Brain microvascular endothelial cell (primary cell): ENCODE measurements at regions not wholly inside any gene's neighbourhood (a gene's known extent, or its start where the extent isn't known, plus 50 kb on each side); places are given as distances from the start of the nearest gene placed in this dataset.
"Not testable (repeated sequence)": the region's sequence is repeated elsewhere in the genome, so short reads cannot be mapped to it uniquely, and the experiment has no call there.

Experiments used
- DNase-seq: peaks from one replicate; pipeline ENCODE4 v3.0.0-alpha.2; 2020
- H3K27ac ChIP-seq: fragments of 250-450 bp; sonication (Bioruptor Pico); 2 replicates; pipeline ENCODE4 v1.5.1; 2020; ENCODE audit warnings: mild to moderate bottlenecking, moderate library complexity
- H3K27me3 ChIP-seq: fragments of 250-450 bp; sonication (Bioruptor Pico); replicated peaks from 2 replicates; pipeline ENCODE4 v1.5.1; 2020; ENCODE audit warnings: mild to moderate bottlenecking
- H3K36me3 ChIP-seq: fragments of 250-450 bp; sonication (Bioruptor Pico); replicated peaks from 2 replicates; pipeline ENCODE4 v1.5.1; 2020; ENCODE audit warnings: mild to moderate bottlenecking
- H3K4me3 ChIP-seq: 2 replicates; pipeline ENCODE4 v1.5.1; 2011; ENCODE audit warnings: low read depth, mild to moderate bottlenecking, control low read depth, low read length, moderate library complexity
- CTCF ChIP-seq: IDR thresholded peaks from 2 replicates; pipeline ENCODE4 v1.5.1; 2011; ENCODE audit warnings: low read depth, mild to moderate bottlenecking, moderate library complexity, low read length, control low read depth, inconsistent platforms; ENCODE audit errors: missing control alignments
- in situ Hi-C: cut with HindIII; loops from 2 replicates; pipeline ENCODE4 v1.10.0; 2017; ENCODE audit warnings: low sequenced_read_pairs, low pct_ligation_motif_present

DNA sequence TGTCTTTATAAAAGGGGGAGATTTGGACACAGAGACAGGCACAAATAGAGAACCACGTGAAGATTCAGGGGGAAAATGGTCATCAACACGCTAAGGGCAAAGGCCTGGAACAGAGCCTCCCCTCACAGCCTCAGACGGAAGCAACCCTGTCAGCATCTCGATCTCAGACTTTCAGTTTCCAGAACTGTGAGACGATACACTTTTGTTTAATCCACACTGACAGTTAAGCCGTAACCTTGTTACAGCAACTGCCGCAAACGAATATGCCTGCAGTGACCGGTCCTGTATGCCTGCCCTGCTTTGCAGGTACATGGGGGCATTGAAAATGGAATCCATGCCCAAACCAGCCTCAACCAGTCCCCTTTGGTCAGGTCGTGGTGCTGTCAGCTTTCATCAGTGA, 139.5 kb downstream of the ATPSCKMT start:
- Histone ChIP-seq H3K4me3 (no peak overlapping the region), H3K36me3 (no peaks in the 10 kb centered on the region), H3K27me3 (no peaks in the 10 kb centered on the region), H3K27ac (no peak overlapping the region)
- no peak for DNase-seq
- in situ Hi-C loops = no loop called here
- no peak for TF ChIP-seq CTCF

DNA sequence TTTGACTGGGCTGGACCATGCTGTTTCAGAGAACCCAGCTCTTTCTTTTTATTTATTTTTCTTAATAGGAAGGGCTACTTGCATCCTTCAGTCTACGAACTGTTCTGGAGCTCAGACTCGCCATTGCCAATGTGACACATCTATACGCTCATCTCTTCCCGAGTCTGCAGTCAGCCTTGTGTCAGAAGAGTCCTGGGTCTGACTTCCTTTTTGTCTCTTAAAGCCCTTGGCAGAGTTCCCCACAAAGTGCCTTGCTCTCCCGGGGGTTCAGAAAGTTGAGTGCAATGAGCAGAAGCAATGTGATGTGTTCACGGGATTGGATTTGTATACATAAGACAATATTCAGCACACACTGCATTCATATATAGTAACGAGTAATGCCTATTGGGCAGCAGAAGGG, 140.4 kb downstream of the ATPSCKMT start:
- Histone ChIP-seq H3K36me3 (no peaks in the 10 kb centered on the region), H3K27ac (no peak overlapping the region), H3K4me3 (no peak overlapping the region), H3K27me3 (no peaks in the 10 kb centered on the region)
- DNase-seq = no peak
- in situ Hi-C loops = no loop called here
- TF ChIP-seq CTCF = no peak

DNA sequence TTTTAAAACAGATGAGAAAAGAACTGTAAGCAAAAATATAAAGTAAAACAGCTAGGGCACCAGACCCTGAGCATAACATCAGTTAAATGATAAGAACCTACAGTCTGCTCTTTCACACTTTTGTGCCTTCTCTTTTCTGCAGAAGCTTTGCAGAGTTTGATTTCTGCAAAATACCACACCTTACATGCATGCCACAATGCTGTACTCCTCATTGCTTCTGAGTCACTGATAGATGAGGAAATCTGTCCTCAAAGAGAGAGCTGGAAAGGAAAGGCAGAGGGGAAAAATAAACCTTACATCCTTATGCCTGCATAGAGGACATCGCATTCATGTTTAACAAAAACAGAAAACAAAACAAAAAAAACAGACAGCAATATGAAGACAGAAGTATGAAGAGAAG, 142.9 kb downstream of the ATPSCKMT start:
- in situ Hi-C loops = no loop called here
- no peak overlapping the region for H3K27ac ChIP-seq
- no peaks in the 10 kb centered on the region for H3K36me3 ChIP-seq
- H3K4me3 ChIP-seq = no peak overlapping the region
- no peaks in the 10 kb centered on the region for H3K27me3 ChIP-seq
- DNase-seq = no peak
- no peak for TF ChIP-seq CTCF

GRCh38 chr5:10106285-10106684, 143.4 kb downstream of the ATPSCKMT start:
- Histone ChIP-seq H3K27me3 (no peaks in the 10 kb centered on the region), H3K4me3 (no peak overlapping the region), H3K36me3 (no peaks in the 10 kb centered on the region), H3K27ac (no peak overlapping the region)
- in situ Hi-C loops = no loop called here
- DNase-seq = no peak
- no peak for TF ChIP-seq CTCF

DNA sequence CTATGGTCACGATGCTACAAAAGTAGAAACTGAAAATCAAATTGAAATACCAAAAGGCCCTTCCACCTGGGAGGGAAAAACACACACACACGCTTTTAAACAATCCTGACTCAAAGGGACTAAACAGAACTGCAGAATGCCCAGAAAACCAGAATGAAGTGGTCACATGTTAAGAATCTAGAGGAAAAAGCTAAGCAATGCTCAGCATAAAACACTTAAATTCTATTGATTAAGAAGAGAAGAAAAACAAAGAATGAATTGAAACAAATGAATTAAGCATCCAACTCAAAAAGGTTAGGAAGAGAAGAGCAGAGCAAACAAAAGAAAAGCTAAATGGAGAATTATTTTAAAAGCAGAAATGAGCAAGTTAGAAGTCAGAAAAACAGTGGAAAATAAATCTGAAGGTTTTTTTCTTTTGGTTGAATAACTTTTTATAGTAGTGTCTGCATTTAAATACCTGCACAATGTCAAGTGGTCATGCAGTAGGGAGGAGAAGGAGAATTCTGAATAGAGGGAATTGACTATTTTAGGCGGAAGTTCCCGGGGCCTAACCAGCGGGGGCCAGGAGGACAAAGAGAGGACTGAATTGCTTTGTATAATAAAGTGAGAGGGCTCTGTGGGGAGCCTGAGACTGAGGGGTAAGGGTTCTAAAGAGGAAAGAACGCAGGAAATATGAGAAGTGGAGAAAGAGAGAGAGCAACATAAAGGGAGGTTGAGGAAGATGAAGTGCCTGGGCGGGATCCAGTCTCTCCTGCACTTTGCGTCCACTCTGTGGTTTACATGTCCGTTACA, 146.8 kb downstream of the ATPSCKMT start:
- no peak for DNase-seq
- H3K27ac ChIP-seq = no peak overlapping the region
- no peaks in the 10 kb centered on the region for H3K27me3 ChIP-seq
- in situ Hi-C loops = no loop called here
- no peaks in the 10 kb centered on the region for H3K36me3 ChIP-seq
- TF ChIP-seq CTCF = no peak
- H3K4me3 ChIP-seq = no peak overlapping the region

- in situ Hi-C loops, DNase-seq, H3K27ac ChIP-seq: not testable (repeated sequence)
Observed at GRCh38 chr5:10102235-10102634, 147.5 kb downstream of the ATPSCKMT start.

More at GRCh38 chr5:10102235-10102634, 147.5 kb downstream of the ATPSCKMT start:
- not testable (repeated sequence) for H3K36me3 ChIP-seq, H3K4me3 ChIP-seq, H3K27me3 ChIP-seq
